IPS-20b (cell line): ENCODE measurements at regions not wholly inside any gene's neighbourhood (a gene's known extent, or its start where the extent isn't known, plus 50 kb on each side); places are given as distances from the start of the nearest gene placed in this dataset.

ENCODE experiments used
- H3K27ac ChIP-seq: one replicate; pipeline ENCODE4 v1.5.1; 2013; ENCODE audit warnings: low read length
- H3K27me3 ChIP-seq: 2 replicates; pipeline ENCODE4 v1.6.1; 2013; ENCODE audit warnings: mild to moderate bottlenecking, low read length, inconsistent platforms; ENCODE audit not compliant: insufficient read depth
- H3K36me3 ChIP-seq: 2 replicates; pipeline ENCODE4 v1.6.1; 2013; ENCODE audit warnings: low read depth, mild to moderate bottlenecking, inconsistent platforms, low read length, moderate library complexity; ENCODE audit not compliant: insufficient read depth
- H3K4me1 ChIP-seq: 2 replicates; pipeline ENCODE4 v1.6.1; 2013; ENCODE audit warnings: mild to moderate bottlenecking, control low read depth, inconsistent platforms, low read length, moderate library complexity; ENCODE audit not compliant: insufficient read depth
- H3K4me3 ChIP-seq: 2 replicates; pipeline ENCODE4 v1.5.1; 2013; ENCODE audit warnings: mild to moderate bottlenecking, low read length, inconsistent platforms
- H3K9ac ChIP-seq: 2 replicates; pipeline ENCODE4 v1.6.1; 2013; ENCODE audit warnings: low read depth, mild to moderate bottlenecking, inconsistent platforms, low read length, moderate library complexity
- H3K9me3 ChIP-seq: 2 replicates; pipeline ENCODE4 v1.6.1; 2013; ENCODE audit warnings: mild to moderate bottlenecking, low read depth, low read length, inconsistent platforms; ENCODE audit not compliant: insufficient read depth

DNA sequence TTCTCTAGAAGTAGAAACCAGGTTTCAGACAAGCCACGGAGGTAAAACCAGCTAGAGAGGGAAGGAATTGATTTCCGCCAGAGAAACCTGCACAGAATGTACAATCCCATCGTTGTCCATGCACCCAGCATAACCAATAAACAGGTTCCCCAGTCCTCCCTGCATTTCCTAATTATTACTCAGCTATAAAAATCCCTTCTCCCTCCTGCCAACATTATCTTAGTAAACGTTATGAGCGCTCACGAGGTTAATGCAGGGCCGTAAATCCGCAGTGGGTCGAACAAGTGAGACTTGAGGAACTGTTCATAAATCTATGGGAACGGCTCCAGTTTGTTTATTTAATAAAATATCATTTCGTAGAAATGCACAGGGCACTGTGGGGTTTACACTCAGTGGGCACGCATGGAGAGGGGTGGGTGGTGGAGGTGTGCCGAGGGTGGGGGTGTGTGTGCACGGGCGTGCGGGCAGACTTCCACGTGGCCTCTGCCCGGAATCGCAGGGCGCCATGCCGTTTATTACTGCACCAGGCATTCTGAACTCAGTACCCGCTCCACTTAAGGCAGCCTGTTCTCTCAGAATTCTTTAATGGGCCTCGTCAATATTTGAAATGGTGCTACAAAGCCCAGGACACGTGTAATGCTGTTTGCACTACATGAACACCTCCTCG lies 257.3 kb downstream of the MIAT start:
- Histone ChIP-seq H3K4me1 (peaks cover 12% of the 10 kb centered on the region; the same call in 1 of the 2 replicates), H3K36me3 (no peaks in the 10 kb centered on the region), H3K27ac (no peak overlapping the region), H3K9ac (no peak overlapping the region), H3K27me3 (peaks cover 22% of the 10 kb centered on the region), H3K4me3 (no peak overlapping the region), H3K9me3 (no peaks in the 10 kb centered on the region)

DNA sequence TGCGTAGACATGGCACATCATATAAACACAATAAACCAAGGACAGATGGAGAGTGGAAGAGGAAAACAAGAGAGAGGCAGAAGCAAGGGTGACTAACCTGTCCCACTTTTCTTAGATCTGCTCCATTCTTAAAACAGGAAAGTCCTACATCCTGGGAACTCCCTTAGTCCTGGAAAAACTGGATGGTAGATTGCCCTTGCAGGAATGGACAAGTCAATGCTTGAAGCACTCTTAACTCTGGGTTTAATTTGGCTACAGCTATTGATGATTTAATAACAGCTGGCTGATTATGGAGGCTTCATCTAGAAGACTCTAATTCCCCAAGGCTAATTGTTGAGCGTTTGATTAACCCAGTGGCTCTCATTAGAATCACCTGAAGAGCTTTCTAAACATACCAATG lies 258.8 kb downstream of the MIAT start:
- H3K36me3 ChIP-seq, result no peaks in the 10 kb centered on the region
- no peak overlapping the region for H3K27ac ChIP-seq
- H3K4me1 ChIP-seq, result peaks cover 3% of the 10 kb centered on the region; the same call in 1 of the 2 replicates
- no peaks in the 10 kb centered on the region for H3K9me3 ChIP-seq
- no peak overlapping the region for H3K9ac ChIP-seq
- H3K4me3 ChIP-seq, result no peak overlapping the region
- H3K27me3 ChIP-seq, result peaks cover 11% of the 10 kb centered on the region

DNA sequence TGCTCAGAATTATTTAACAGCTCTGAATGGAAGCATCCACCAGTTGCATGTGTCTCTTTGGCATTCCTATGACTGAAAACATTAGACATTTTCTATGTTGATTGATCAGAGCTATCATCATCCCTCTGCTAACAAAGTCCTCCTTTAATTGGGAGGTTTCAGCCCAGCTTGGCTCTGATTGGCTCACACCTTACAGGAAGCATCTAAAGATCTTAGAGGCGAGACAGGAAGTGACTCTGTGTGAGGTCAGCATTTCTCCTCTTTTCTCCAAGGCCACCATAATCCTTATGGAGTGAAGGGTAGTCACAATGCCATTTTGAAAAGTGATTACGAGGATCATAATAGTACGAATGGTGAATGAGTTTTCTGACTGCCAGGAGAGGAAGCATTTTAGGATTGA lies 260.8 kb downstream of the MIAT start:
- H3K27me3 ChIP-seq, result no peaks in the 10 kb centered on the region; the same call in 1 of the 2 replicates
- no peak overlapping the region for H3K4me3 ChIP-seq
- H3K27ac ChIP-seq, result no peak overlapping the region
- no peaks in the 10 kb centered on the region for H3K9me3 ChIP-seq
- no peaks in the 10 kb centered on the region for H3K36me3 ChIP-seq
- no peak overlapping the region for H3K9ac ChIP-seq
- H3K4me1 ChIP-seq, result peaks cover 3% of the 10 kb centered on the region; the same call in 1 of the 2 replicates

DNA sequence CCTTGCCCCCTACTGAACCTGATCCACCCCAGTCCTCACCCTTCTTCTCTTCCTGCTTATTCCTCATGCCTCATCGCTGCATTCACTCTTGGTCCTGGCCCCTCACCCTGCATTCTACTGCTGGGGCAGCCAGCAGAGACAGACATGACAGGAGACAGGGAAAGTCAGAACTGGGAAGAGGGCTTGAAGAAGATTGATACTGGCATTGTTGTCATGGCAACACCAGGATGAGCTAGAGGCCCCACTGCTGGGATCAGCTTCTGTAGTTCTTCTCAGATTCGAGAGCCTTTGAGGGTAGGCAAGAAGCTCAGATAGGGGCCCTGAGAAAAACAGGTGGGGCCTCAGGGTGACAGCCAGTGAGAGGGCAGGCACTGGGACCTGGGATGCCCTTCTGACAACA lies 264.3 kb downstream of the MIAT start:
- Histone ChIP-seq H3K27me3 (no peaks in the 10 kb centered on the region), H3K9ac (no peak overlapping the region), H3K9me3 (no peaks in the 10 kb centered on the region), H3K36me3 (no peaks in the 10 kb centered on the region), H3K4me1 (peaks cover 6% of the 10 kb centered on the region; the same call in 1 of the 2 replicates), H3K27ac (no peak overlapping the region), H3K4me3 (no peak overlapping the region)

DNA sequence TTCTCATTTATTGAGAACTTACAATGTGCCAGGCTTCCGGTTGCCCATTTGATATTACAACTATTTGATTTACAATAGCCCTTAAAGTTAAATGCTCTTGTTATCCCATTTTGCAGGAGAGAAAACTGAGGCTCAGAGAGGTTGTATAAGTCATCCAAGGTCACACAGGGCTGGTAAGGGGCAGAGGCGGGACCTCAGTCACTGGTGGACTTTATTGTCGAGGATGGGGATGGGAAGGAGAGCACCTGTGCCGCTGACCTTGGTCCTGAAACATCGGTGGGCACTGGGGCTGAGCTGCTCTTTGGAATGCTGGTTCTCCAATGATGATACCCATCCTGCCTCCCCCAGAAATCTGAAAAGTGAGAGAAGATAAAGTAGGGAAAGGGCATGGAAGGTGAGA lies 265.4 kb downstream of the MIAT start:
- no peak overlapping the region for H3K4me3 ChIP-seq
- no peak overlapping the region for H3K27ac ChIP-seq
- no peaks in the 10 kb centered on the region for H3K9me3 ChIP-seq
- H3K36me3 ChIP-seq, result no peaks in the 10 kb centered on the region
- no peaks in the 10 kb centered on the region; the same call in 1 of the 2 replicates for H3K27me3 ChIP-seq
- H3K4me1 ChIP-seq, result peaks cover 6% of the 10 kb centered on the region; the same call in 1 of the 2 replicates
- H3K9ac ChIP-seq, result no peak overlapping the region

DNA sequence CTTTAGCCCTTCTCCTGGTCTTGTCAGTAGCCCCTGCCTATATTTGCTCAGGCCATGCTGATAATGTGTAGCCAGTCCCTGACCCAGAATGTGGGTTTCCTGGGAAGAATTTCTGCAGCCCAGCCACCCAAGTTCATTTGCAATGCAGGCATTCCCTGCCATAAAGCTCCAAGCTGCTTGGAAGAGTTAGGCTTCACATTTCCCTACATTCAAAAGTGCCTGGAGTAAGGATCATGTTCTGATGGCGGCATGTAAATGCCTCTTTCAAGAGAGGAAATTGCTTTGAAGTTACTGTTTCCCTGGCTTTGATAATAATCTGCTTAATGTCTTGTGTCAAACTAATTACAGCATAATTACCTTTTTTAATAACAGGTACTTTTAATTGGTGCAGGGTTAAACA lies 266.1 kb downstream of the MIAT start:
- H3K27me3 ChIP-seq, result no peaks in the 10 kb centered on the region; the same call in 1 of the 2 replicates
- no peaks in the 10 kb centered on the region for H3K36me3 ChIP-seq
- no peak overlapping the region for H3K9ac ChIP-seq
- no peak overlapping the region for H3K27ac ChIP-seq
- no peaks in the 10 kb centered on the region for H3K9me3 ChIP-seq
- peaks cover 6% of the 10 kb centered on the region; the same call in 1 of the 2 replicates for H3K4me1 ChIP-seq
- no peak overlapping the region for H3K4me3 ChIP-seq

DNA sequence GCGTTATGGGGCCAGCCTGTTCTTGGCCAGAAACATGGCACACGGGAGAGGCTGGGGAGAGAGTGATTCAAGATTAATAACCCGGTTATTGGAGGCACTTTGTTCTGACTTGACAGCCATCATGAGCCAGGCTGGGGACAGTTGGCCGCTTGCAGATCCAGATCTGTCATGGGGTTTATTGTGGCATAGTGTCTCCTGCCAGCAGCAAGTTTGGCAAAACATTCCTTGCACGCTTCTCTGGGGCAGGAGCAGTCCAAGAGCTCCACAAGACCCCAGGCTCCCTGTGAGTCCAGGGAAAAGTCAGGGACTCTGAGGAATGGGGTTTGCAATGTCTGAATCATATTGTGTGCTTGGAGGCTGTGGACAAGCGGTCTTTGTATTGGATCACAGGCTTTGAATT lies 270.4 kb downstream of the MIAT start:
- no peak overlapping the region for H3K4me3 ChIP-seq
- no peaks in the 10 kb centered on the region for H3K36me3 ChIP-seq
- no peak overlapping the region for H3K27ac ChIP-seq
- no peaks in the 10 kb centered on the region; the same call in 1 of the 2 replicates for H3K27me3 ChIP-seq
- peaks cover 6% of the 10 kb centered on the region; the same call in 1 of the 2 replicates for H3K4me1 ChIP-seq
- H3K9me3 ChIP-seq, result no peaks in the 10 kb centered on the region
- H3K9ac ChIP-seq, result no peak overlapping the region

DNA sequence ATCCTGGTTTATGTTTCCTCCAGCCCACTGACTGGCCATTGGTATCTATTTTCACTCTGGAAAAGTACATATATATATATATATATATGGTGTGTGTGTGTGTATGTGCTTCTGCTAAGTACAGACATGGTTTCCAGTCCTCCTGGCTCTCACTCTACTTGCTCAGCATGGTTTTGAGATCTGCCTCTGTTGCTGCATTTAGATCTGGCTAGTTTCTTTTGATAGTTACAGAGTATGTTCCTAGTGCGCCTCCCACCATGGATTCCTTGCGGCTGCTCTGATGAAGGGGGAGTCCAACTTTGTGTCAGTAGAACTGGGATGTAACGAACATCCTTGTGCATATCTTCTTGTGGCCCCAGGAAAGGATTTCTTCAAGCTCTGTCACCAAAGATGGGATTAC lies 274.1 kb downstream of the MIAT start:
- H3K27me3 ChIP-seq, result no peaks in the 10 kb centered on the region; the same call in 1 of the 2 replicates
- no peak overlapping the region for H3K9ac ChIP-seq
- no peaks in the 10 kb centered on the region for H3K4me1 ChIP-seq
- no peaks in the 10 kb centered on the region for H3K9me3 ChIP-seq
- H3K36me3 ChIP-seq, result no peaks in the 10 kb centered on the region
- no peak overlapping the region for H3K27ac ChIP-seq
- no peak overlapping the region for H3K4me3 ChIP-seq

DNA sequence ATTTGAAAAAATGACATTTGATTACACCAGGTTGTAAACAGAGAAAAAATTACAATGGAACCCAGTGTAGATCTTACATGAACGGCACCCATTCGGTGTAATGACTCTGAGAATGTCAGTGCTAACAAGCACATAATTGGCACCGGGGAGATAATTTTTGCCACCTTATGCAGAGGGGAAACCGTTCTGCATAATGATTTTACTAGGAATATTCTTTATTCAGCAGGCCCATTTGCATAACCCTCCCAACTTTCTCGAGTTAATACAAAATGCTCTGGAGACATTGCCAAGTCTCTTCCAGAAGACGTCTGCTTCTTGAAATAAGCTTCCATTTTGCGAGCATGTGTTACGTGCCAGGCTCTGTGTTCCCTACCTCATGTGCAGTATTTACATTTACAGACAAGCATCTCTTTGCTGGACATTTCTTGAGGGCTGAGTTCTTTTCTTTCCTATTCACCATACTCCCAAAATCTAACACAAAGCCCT lies 275.8 kb downstream of the MIAT start:
- no peaks in the 10 kb centered on the region for H3K4me1 ChIP-seq
- H3K36me3 ChIP-seq, result no peaks in the 10 kb centered on the region
- H3K27ac ChIP-seq, result no peak overlapping the region
- peaks cover 8% of the 10 kb centered on the region for H3K9me3 ChIP-seq
- H3K4me3 ChIP-seq, result no peak overlapping the region
- H3K9ac ChIP-seq, result no peak overlapping the region
- H3K27me3 ChIP-seq, result no peaks in the 10 kb centered on the region

DNA sequence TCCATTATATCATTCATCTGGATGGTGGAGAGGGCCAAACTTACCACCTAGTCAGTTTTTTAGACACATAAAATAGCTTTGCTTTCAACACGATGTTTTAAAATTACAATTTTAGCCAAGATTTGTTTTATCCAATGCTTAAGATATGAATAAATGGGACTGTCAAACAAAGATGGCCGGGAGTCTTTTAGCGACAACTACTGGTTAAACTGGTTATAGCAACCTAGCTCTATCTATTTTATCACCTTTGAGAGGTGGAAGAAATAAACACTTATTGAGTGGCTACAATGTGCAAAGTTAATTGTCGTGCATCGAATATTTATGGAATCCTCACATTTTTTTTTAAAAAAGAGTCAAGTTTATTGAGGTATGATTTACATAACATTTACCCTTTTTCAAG lies 279.8 kb downstream of the MIAT start:
- peaks cover 8% of the 10 kb centered on the region for H3K9me3 ChIP-seq
- H3K4me3 ChIP-seq, result no peak overlapping the region
- no peak overlapping the region for H3K27ac ChIP-seq
- H3K36me3 ChIP-seq, result no peaks in the 10 kb centered on the region
- no peaks in the 10 kb centered on the region for H3K27me3 ChIP-seq
- no peak overlapping the region for H3K9ac ChIP-seq
- H3K4me1 ChIP-seq, result peaks cover 4% of the 10 kb centered on the region; the same call in 1 of the 2 replicates

DNA sequence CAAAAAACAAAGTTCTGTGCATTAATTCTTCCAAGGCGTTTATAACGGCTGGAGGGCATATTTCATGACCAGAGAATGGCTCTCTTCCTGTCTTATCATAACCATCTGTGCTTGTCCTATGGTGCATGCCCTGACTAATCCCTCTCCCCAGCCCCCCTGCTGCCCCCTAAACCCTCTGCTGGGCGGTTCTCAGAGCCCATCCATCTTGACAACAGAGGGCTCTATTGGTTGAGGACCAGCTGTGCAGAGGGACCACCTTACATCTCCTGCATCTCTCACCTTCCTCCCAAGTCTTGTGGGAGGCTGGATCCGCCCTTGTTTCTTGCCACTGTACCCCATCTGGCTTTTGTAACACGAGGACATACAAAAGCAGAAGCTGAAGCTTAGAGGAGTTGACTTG lies 282.1 kb downstream of the MIAT start:
- Histone ChIP-seq H3K4me3 (no peak overlapping the region), H3K27ac (no peak overlapping the region), H3K9me3 (peaks cover 8% of the 10 kb centered on the region), H3K36me3 (no peaks in the 10 kb centered on the region), H3K4me1 (peaks cover 10% of the 10 kb centered on the region), H3K27me3 (no peaks in the 10 kb centered on the region), H3K9ac (no peak overlapping the region)

DNA sequence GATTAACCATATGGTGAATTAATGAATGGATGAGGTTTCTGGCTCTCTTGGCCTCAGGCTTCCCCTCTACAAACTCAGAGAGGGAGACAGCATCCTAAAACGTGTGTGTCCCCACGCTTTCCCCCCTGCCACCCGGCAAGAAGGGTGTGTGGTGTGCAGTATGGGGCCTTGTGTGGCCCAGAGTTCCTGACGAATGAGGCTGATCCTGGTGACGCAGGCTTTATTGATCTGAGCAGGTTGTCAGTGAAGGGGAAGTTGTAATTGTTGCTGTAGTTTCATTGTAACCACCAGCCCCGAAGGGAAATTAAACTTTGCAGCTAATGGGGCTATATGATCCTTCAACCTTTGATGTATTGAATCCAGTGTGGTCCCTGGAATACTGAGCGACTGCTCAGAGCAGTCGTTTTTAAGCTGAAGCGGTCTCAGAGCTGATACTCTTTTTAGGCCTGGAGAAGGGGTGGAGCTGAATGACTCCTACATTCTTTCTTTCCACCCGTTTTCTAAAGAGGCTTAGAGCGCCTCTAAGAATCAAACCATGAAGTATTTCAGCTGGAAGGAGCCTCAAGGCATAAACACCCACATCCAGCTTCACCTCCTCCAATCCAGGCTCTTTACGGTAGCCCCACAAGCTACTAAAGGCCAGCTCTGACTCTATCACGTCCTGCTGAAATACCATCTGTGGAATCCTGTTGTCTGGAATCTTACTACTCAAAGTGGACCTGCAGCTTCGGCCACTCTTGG lies 284.7 kb downstream of the MIAT start:
- no peak overlapping the region for H3K4me3 ChIP-seq
- peaks cover 8% of the 10 kb centered on the region for H3K9me3 ChIP-seq
- H3K4me1 ChIP-seq, result peaks cover 10% of the 10 kb centered on the region
- H3K9ac ChIP-seq, result no peak overlapping the region
- H3K27ac ChIP-seq, result no peak overlapping the region
- H3K36me3 ChIP-seq, result no peaks in the 10 kb centered on the region
- 0 out of 2 replicates have a peak, but pooled peaks cover 4% of the 10 kb centered on the region for H3K27me3 ChIP-seq
